Breast epithelium (tissue), 3 donors: ENCODE measurements at regions not wholly inside any gene's neighbourhood (a gene's known extent, or its start where the extent isn't known, plus 50 kb on each side); places are given as distances from the start of the nearest gene placed in this dataset.

ENCODE experiments used
- CTCF ChIP-seq, 3 donors: fragments of 450-650 bp; IDR thresholded peaks; one replicate each; pipeline ENCODE4 v1.5.1; 2016 to 2017; ENCODE audit warnings: antibody characterized with exemption in 3 of 3, mild to moderate bottlenecking in 3 of 3, moderate library complexity in 3 of 3
- POLR2A ChIP-seq: fragments of 450-650 bp; IDR thresholded peaks from one replicate; pipeline ENCODE4 v1.6.1; 2016; ENCODE audit warnings: antibody characterized with exemption, mild to moderate bottlenecking, moderate library complexity
- POLR2AphosphoS5 ChIP-seq, 3 donors: sonication (generic); formaldehyde crosslinking; IDR thresholded peaks; one replicate each; pipeline ENCODE4 v1.6.1; 2017; ENCODE audit warnings: antibody characterized with exemption in 3 of 3

DNA sequence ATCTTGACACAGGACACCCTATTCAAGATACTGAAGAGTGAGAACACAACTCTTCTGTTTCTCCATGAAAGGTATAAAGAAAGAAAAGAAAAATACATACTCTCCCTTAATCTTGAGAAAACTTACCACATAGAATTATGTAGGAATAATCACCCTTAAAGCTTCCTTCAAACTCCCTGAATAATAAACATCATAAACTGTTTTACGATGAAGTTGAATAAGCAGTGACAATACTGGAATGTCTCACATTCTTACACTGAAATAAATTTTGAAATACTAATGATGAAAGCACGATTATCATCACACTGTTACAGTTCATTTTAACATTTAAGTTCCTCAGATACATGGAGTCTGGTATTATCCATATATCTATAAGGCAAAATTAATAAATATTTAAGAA lies 306.2 kb downstream of the IPMK start:
- TF ChIP-seq CTCF (IDR thresholded peaks at IDR 0.05) (no peak), POLR2A (no peak), POLR2AphosphoS5 (IDR thresholded peaks at IDR 0.05) (no peak)
